NCI-H82 (cell line): ENCODE measurements at regions not wholly inside any gene's neighbourhood (a gene's known extent, or its start where the extent isn't known, plus 50 kb on each side); places are given as distances from the start of the nearest gene placed in this dataset.
A peak's percentile ranks its signal among the peaks of the same experiment; 100 is the strongest.

Source experiments
- DNase-seq: peaks from one replicate; lab custom pipeline; 2025; lab: John Stamatoyannopoulos, UW

DNA sequence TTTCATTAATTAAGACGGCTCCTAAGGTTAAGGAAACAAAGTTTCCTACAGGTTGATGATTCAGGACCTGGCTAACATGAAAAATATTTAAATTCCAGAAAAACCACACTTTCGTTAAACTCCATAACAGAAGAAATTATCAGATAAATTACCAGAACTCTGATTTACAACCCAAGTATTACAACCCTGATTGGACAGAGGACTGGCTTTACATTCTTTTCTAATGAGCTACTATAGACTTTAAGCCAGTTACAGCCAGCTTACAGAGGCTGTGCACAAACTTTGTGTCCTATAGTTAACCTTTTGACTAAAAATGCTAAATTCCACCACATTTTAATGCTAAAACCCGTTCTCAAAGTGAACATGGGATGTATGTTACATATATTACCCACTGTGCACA is 458.6 kb downstream of the KCNJ3 start:
- no peak for DNase-seq

DNA sequence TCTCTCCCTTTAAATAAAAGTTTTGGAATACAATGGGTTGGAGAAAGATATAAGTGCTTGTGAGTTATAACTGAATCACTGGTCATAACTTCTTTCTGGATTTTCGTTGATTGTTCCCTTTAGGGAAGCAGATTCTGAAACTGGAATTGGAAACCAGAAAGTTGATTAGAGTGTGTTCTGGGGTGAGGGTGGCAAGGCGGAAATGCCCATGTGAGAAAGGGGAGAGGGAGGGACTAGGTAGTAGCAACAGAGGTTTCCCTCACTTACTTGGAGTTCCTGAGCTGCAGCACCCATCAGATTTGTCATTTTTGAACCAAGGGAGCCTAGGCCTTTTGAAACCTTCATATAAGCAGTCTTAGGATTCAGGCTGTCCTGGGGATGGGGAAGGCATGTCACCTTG is 453.4 kb downstream of the KCNJ3 start:
- DNase-seq = no peak

DNA sequence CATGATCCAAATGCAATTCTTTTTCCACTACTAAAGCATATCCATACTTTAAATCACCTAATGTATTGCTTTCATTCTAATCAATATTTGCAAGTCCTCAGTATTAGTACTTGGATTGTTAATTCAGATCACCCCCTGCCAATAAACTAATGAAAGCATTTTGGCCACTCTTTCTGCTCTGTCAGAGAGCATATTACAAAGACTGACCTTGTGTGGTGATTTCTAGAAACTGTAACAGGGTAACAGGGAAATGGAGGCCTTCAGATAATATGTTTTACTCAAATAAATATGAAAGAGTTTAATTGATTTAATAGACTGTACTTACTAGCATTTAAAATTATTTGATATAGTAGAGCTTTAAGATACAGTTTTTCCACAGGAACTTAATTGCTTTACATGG is 453.0 kb downstream of the KCNJ3 start:
- DNase-seq = no peak

DNA sequence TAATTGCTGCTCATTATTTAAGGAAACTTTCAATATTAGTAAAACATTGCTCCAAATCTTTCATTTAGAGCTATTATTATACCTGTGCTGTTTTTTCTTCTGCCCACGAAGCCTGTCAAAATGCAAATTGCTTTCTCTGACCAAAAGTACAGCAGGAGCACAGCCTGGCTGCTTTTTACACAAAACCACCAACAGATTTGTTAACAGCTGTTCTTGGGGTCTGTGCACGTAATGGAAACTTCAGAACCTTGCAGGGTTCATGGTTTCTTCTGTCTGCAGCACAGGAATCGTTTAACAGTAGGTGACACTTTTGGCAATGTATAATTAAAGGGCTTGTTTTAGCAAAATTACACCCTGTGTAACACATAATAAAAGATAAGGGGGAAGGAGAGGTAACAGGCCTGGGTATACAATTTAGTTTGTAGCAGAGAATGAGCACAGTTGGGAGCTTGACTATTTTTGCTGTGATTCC is 447.3 kb downstream of the KCNJ3 start:
- DNase-seq = peak; percentile 30

DNA sequence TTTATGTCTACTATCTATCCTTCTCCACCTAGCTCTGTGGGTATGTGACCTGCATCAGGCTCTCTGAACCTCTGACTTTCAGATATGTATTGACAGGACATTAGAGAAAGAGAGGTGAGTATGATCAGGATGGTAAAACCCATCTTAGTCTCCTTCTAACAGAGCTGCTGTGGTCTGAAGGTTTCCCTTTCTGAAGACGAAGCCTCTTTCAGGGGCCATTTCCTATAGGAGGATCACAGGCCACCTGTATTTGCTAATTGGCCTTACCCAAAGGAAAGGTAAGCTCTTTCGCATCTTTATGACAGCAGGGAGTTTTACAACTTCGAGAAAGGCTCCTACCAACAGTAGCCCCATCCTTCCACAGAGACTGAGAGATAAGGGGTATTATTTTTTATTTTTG is 442.9 kb downstream of the KCNJ3 start:
- DNase-seq = no peak

DNA sequence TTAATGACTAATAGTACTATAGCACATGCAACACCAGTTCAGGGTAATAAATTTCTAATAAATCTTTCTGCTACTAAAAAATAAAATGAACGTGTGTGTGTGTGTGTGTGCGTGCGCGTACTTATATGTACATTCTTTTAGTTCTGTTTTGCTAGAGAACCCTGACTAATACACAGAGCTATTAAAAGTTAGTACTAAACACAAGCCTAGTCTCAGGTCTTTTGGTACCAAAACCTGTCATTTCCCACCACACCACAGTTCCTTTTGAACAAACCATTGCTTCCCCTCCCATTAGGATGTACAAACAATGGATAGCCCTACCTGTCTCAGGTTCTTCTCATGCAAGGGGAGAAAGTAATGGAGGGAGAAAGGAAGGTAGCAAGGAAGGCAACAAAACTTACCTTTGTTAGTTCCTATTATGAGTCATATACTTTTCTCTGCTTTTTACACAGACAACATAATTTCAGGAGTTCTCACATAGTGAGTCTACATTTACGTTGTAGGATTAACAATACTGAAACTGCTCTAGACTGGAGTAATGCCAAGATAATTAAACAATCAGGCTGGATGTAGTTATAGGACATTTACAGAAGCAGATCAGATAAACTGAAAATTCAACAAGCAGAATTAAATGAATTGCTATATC is 427.2 kb downstream of the KCNJ3 start:
- DNase-seq = no peak

DNA sequence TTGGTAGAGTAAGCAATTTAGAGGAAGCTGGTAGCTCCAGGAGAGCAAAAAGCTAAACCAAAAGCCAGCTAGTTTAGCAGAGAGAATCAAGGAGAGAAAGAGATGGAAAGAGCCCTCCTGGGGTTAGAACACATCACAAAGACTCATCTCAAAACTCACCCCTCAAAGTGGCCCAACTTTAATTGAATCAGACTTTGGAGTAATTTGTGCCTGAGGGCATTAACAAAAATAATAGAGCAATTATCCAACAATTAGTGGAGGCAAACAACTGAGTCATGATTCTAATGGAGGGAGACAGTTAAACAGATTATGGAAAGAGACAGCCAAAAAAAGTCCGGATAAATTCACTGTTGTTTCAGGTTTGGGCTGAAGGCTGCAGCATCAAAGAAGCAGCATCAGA is 417.4 kb downstream of the KCNJ3 start:
- DNase-seq = no peak

DNA sequence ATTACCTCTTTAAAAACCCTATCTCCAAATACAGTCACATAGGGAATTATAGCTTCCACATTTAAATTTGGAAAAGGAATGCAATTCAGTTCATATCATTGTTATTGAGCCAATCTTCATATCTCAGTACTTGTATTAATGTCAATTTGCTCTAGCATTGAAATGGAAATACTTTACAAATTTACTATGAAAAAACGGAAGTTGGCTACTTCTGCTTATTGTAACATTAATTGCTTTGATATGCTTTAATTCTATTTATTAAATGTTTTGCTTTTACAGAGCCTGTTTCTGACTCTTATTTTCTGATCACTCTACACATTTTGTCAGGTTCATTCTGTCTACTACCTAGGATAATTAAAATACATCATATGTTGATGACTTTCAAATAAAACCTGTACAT is 412.6 kb downstream of the KCNJ3 start:
- no peak for DNase-seq

DNA sequence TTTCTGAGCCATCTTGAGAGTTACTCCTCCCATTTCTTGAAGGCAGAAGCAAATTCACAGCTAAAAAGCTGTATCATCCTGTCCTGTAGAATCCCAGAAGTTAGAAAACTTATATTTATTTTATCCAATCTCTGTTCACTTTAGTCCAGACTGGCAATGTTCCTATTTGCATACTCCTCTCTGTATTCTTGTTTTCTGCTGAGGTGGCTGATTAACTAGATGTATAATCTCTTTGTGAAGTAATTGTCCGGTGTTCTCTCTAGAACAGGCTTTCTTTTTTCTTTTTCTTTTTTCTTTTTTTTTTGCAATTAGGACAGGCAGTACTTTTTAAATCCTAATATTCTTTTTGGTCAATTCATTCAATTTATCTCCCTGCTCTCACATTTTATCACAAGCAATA is 411.0 kb downstream of the KCNJ3 start:
- no peak for DNase-seq

DNA sequence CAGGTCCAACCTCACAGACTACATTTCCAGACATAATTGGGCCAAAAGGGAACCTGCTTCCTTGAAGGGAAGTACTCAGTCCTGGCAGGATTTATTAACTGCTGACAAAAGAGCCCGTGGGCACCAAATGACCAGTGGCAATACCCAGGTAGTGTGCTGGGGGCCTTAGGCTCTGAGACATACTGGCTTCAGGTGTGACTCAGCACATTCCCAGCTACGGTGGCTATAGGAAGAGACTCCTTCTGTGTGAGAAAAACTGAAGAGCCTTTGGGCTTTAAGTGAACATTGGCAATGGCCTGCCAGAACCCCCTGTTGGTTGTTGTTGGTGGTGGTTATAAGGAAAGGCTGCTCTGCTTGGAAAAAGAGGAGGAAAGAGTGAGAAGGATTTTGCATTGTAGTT is 401.8 kb downstream of the KCNJ3 start:
- DNase-seq = no peak

DNA sequence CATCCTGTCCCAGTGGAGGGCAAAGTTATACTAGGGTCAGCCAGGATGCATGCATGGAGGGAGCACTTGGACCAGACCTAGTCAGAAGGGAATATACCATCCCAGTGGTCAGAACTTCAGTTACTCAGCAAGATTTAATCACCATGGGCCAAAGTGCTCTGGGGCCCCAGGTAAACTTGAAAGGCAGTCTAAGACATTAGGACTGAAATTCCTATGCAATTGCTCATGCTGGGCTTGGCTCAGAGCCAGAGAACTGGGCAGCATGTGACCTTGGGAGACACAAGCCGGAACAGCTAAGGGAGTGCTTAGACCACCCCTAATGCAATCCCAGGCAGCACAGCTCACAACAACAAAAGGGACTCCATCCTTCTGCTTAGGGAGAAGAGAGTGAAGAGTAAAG is 401.3 kb downstream of the KCNJ3 start:
- DNase-seq = no peak

DNA sequence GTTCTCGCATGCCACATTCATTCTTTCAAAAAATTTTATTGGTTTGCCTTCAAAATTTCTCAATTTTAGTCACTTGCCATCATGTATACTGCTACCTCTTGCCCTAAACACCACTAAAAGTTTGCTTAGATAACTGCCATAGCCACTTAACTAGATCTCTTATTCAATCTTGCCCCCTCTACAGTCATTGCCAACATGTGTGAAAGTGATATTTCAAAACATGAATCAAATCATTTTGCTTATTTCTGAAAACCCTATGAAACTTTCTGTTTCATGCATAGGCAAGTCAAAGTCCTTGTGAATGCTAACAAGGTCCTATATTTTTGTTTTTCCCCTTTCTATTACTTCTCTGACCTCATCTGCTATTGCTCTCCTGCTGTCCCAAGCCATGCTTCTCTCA is 397.1 kb downstream of the KCNJ3 start:
- no peak for DNase-seq

DNA sequence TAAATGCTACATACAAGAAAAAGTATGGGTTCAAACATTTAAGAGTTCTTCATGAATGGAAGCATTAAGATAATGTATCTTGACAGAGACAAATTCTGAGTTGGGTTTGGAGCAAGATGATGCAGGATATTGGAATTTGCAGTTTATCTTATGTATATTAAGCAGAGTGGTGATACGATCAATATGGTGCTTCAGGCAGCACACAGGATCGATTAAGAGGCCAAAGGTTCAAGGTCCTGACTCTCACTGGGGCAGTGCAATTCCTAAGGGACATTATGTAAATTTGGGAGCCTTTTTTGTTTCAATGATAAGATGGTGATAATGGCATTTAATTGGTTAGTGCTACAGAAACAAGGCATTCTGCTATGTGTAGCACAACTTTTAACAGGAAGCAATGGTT is 381.9 kb downstream of the KCNJ3 start:
- no peak for DNase-seq

DNA sequence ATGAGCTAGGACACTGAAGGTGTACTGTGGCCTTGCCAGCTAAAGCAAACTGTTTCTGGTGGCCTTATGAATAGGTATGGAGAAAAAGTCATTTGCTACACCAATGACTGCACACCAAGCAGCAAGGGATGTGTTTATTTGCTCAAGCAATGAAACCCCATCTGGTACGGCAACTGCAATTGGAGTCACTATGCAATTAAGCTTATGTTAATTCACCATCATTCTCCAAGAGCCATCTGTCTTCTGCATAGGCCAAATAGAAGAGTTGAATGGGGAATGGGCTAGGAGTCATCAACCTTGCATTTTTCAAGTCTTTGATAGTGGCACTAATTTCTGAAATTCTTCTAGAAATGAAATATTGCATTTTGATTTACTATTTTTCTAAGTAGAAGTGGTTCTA is 372.0 kb downstream of the KCNJ3 start:
- DNase-seq = peak; percentile 88

DNA sequence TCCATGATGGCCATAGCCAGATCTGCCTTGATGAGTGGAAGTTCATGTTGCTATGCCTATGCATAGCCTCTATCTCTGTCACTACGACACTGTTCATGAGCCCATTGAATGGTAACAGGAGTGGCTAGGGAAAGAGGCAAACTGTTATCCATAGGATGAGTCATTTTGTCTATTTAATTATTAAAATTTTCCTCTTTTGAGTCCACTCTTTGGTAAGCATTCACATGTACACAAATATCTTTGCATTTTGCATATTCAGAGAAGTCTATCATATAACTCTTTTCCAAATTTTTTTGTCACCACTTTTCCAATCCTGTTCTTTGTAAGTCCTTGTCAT is 364.4 kb downstream of the KCNJ3 start:
- DNase-seq = no peak

DNA sequence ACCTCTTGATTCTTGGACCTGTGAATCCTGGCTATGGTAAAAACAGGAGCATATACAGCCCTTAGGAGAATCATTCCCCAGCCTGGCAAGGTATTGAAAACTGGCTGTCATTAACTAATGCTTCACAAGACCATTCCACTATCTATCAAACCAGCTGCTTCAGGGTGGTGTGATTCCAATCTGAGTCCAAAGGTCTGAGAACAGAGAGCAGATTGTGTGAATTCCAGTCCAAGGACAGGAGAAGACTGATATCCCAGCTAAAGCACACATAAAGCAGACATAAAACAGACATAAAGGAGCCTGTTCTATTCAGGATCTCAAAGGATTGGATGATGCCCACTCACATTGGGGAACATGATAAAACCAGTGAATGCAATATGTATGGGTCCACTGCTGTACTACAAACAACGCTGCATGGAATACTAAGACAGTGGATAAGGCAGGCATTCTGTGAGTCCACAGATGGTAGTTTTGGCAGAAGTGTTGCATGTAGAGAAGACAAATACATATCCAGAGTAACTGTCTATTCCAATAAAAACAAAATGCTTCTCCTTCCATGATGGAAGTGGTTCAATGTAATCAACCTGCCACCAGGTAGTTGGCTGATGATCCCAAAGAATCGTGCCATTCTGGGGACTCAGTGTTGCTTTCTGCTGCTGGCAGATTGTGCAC is 363.9 kb downstream of the KCNJ3 start:
- DNase-seq = no peak

DNA sequence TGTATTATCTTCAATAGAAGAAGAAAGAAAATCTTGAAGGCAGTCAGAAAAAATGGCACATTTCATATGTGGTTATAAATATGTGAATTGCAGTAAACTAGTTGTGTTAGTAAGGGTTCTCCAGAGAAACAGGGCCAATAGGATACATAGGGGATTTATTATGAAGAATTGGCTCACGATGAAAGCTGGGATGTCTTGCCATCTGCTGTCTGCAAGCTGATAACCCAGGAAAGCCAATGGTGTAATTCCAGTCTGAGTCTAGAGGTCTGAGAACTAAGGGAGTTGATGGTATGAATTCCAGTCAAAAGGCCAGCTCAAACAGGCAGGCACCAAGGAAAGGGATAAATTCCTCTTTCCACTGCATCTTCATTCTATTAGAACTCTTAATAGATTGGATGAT is 362.4 kb downstream of the KCNJ3 start:
- DNase-seq = peak; percentile 78

DNA sequence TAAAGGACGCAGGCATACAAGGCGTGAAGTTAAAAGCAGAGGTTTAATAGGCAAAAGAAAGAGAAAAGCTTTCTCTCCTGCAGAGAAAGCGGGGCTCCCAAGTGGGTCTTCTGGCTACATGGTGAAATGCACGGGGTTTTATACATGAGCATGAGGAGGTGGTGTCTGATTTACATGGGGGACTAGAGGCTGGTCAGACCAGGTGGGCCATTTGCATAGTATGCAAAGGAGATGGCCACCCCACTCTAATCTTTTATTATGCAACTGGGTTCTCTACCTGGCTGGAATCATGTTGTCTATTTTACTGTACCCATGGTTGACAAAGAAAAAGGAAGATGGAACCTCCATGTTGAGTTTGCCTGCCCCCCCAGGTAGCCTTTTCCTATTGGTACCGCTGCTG is 356.2 kb downstream of the KCNJ3 start:
- DNase-seq = no peak

DNA sequence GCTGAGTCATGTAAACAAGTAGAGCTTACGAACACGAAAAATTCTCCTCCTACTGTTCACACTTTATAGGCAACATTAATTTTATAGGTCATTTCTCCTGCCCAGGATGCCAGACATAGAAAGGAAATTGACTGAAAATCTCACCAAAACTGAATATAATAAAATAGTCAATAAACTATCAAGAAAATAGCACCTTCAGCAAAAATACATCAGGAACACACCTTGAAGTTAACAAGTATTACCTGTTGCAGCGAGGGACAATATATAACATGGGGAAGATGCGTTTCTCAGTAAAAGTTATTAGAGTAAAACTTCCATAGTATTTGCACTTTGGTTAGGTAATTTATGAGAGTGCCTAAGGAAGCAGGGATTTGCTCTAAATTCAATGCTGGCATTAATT is 344.6 kb downstream of the KCNJ3 start:
- DNase-seq = no peak

DNA sequence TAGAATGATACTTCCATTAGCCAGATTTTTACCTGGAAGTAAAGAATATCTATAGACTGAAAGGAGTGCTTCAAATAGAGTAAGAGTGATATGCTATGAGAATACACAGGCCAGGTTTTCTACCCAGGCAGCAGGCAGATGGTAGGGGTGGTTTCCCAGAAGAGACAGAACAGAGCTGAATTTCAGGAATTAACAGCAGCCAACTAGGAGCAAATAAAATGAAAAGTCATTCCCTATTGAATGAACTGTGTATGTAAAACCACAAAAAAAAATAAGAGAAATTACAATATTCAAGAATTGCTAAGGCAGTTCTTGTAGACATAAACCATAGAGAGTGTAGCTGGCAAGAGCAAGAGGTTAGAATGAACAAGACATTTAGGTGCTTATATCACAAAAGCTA is 336.8 kb downstream of the KCNJ3 start:
- no peak for DNase-seq

DNA sequence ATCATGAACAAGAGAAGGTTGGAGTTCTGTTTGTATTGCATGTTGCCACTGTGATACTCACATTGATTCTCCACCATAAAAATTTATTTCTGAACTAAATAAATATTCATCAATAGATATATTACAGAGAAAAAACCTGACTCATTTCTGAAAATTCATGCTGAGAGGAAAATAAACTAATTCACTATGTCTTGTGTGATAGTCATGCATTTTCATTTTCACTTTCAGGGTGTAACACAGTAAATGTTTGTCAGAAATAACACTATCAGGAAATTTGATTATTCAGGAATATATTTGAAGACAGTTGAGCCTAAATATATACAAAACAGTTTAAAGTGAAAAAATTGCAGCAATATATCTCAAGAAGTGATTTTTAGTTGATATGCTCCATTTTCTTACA is 335.2 kb downstream of the KCNJ3 start:
- DNase-seq = no peak

DNA sequence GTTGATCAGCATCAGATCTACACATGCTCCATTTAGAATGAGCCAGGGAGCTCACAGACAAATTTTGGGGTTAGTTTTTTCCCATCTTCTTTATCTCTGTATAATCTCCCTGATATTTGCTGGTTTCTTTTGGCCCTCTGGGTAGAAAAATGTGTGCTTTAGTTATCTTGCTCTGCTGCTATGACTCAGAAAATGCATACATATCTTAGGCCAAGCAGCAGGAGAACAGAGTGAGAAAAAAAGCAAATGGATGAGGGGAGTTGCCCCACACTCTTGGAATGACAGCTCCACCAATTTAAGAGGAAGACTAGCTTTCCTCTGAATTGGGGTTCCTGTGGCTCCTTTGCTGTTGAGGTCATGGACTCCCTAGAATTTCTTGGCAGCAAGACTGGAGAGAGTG is 331.8 kb downstream of the KCNJ3 start:
- DNase-seq = no peak

DNA sequence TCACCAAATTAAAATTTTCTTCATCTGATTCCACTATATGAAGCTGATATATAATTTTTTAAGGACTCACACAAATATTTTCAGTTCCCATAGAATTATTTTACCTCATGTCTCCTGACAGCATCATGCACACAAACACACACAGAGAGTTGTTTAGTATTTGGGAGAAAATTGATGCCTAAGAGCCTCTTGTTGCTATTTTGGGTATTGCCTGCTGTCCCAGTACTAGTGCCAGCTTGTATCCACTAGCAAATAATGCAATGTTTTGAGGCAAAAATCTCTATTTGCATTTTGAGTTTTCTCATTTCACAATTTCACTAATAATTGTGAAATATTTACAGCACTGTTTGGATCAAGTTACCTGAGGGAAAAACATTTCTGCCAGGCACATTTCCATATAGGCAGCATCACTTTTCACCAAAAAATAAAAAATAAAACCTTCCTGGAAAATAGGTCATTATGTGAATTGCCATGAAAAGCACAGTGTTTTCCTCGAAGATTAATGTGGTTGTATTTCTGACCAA is 328.2 kb downstream of the KCNJ3 start:
- no peak for DNase-seq

DNA sequence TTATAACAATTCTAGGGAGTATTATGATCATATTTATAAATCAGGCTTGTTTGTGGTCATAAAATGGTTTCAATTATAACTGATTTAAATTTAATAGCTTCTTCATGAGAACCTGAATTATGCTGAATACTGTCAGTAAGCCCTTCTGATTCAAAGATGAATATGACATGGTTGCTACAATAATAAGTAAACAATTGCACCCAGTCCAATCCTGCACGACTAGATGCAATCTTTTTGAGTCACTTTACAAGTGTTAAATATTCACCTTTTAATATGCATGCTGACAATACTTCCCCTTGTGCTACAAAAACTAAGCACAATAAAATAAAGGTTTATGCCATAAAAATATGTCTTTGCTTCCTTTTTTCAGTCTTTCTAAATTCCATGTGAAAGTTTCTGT is 325.2 kb downstream of the KCNJ3 start:
- no peak for DNase-seq
